Fibroblast of lung (primary cell): ENCODE measurements at regions not wholly inside any gene's neighbourhood (a gene's known extent, or its start where the extent isn't known, plus 50 kb on each side); places are given as distances from the start of the nearest gene placed in this dataset.

Source experiments
- DNase-seq, 2 donors: peaks; one replicate each; pipeline versions ENCODE4 v3.0.0 to v3.0.0-alpha.2; 2010; ENCODE audit warnings: low read depth in 2 of 2
- H2AFZ ChIP-seq: 2 replicates; pipeline ENCODE4 v1.5.1; 2012; ENCODE audit warnings: low read length, control low read depth, inconsistent platforms
- H3K27ac ChIP-seq: 2 replicates; pipeline ENCODE4 v1.5.1; 2011; ENCODE audit warnings: low read length, control low read depth; ENCODE audit not compliant: insufficient read depth
- H3K27me3 ChIP-seq: 2 replicates; pipeline ENCODE4 v1.5.1; 2011; ENCODE audit warnings: mild to moderate bottlenecking, low read length; ENCODE audit not compliant: control insufficient read depth, insufficient read depth
- H3K36me3 ChIP-seq: 2 replicates; pipeline ENCODE4 v1.5.1; 2011; ENCODE audit warnings: low read length; ENCODE audit not compliant: control insufficient read depth, insufficient read depth
- H3K4me1 ChIP-seq: 2 replicates; pipeline ENCODE4 v1.5.1; 2011; ENCODE audit warnings: low read length; ENCODE audit not compliant: control insufficient read depth, insufficient read depth; ENCODE audit errors: extremely low read depth
- H3K4me2 ChIP-seq: 2 replicates; pipeline ENCODE4 v1.5.1; 2011; ENCODE audit warnings: low read length, control low read depth; ENCODE audit not compliant: insufficient read depth; ENCODE audit errors: extremely low read depth
- H3K4me3 ChIP-seq, 4 experiments: fragments of 200-600 bp in 1 of 4; sonication (generic) in 1 of 4; replicated peaks in 1 of 4; 2 replicates each; pipeline ENCODE4 v1.5.1; 2011 to 2016; ENCODE audit warnings: low read length in 4 of 4, low read depth in 3 of 4, mild to moderate bottlenecking in 3 of 4, control low read depth in 2 of 4, inconsistent platforms in 1 of 4, mixed read lengths in 1 of 4; ENCODE audit not compliant: insufficient read depth in 1 of 4; ENCODE audit errors: control extremely low read depth in 1 of 4
- H3K79me2 ChIP-seq: 2 replicates; pipeline ENCODE4 v1.5.1; 2012; ENCODE audit warnings: mild to moderate bottlenecking, low read length, inconsistent platforms; ENCODE audit not compliant: control insufficient read depth, insufficient read depth
- H3K9ac ChIP-seq: 2 replicates; pipeline ENCODE4 v1.5.1; 2011; ENCODE audit warnings: mild to moderate bottlenecking, low read length, control low read depth; ENCODE audit not compliant: insufficient read depth
- H3K9me3 ChIP-seq: 2 replicates; pipeline ENCODE4 v1.5.1; 2012; ENCODE audit warnings: low read depth, low read length; ENCODE audit not compliant: control insufficient read depth, insufficient read depth
- H4K20me1 ChIP-seq: 2 replicates; pipeline ENCODE4 v1.5.1; 2011; ENCODE audit warnings: low read length; ENCODE audit not compliant: control insufficient read depth, insufficient read depth; ENCODE audit errors: extremely low read depth
- CTCF ChIP-seq, 2 donors: IDR thresholded peaks in 1 of 2; conservative IDR thresholded peaks in 1 of 2; 1 replicate in 1 of 2; 2 replicates in 1 of 2; pipeline ENCODE4 v1.5.1; 2011 to 2012; ENCODE audit warnings: low read length in 2 of 2, control low read depth in 1 of 2, inconsistent platforms in 1 of 2, low read depth in 1 of 2, mild to moderate bottlenecking in 1 of 2
- EZH2 ChIP-seq: IDR thresholded peaks from 2 replicates; pipeline ENCODE4 v1.5.1; 2012; ENCODE audit warnings: low read length, control low read depth, mild to moderate bottlenecking; ENCODE audit errors: missing control alignments

- H4K20me1 ChIP-seq = no peaks in the 10 kb centered on the region
- H3K9ac ChIP-seq = no peak overlapping the region
- H3K4me1 ChIP-seq = no peaks in the 10 kb centered on the region
- H3K27me3 ChIP-seq = no peaks in the 10 kb centered on the region
- no peak overlapping the region for H3K4me3 ChIP-seq
- H3K9me3 ChIP-seq = no peaks in the 10 kb centered on the region
- H3K79me2 ChIP-seq = no peaks in the 10 kb centered on the region
- H3K27ac ChIP-seq = no peak overlapping the region
- DNase-seq = no peak
- H3K36me3 ChIP-seq = no peaks in the 10 kb centered on the region
- no peak overlapping the region for H3K4me2 ChIP-seq
- no peak for TF ChIP-seq CTCF (conservative IDR thresholded peaks at IDR 0.05 in 1 of 2, IDR thresholded peaks at IDR 0.05 in 1 of 2; ENCODE audit: low read depth in 1 of 2, low read length in 2 of 2)
- H2AFZ ChIP-seq = no peak overlapping the region
Measured at GRCh38 chr2:198712485-198712884, 745.3 kb downstream of the SATB2 start.

GRCh38 chr2:198711484-198711883 is 746.3 kb downstream of the SATB2 start:
- Histone ChIP-seq H3K36me3 (no peaks in the 10 kb centered on the region), H3K4me2 (no peak overlapping the region), H3K9ac (no peak overlapping the region), H3K79me2 (no peaks in the 10 kb centered on the region), H3K9me3 (no peaks in the 10 kb centered on the region), H3K27me3 (no peaks in the 10 kb centered on the region), H3K4me1 (no peaks in the 10 kb centered on the region), H4K20me1 (no peaks in the 10 kb centered on the region), H3K27ac (no peak overlapping the region), H2AFZ (no peak overlapping the region), H3K4me3 (no peak overlapping the region)
- no peak for TF ChIP-seq CTCF (conservative IDR thresholded peaks at IDR 0.05 in 1 of 2, IDR thresholded peaks at IDR 0.05 in 1 of 2; ENCODE audit: low read depth in 1 of 2, low read length in 2 of 2)
- no peak for TF ChIP-seq EZH2
- DNase-seq = no peak

- Histone ChIP-seq H3K4me2 (no peak overlapping the region), H3K27me3 (no peaks in the 10 kb centered on the region), H3K9me3 (no peaks in the 10 kb centered on the region), H3K79me2 (no peaks in the 10 kb centered on the region), H3K9ac (no peak overlapping the region), H3K36me3 (no peaks in the 10 kb centered on the region), H3K27ac (no peak overlapping the region), H4K20me1 (no peaks in the 10 kb centered on the region), H3K4me3 (no peak overlapping the region), H2AFZ (no peak overlapping the region), H3K4me1 (no peaks in the 10 kb centered on the region)
- no peak for DNase-seq
- TF ChIP-seq CTCF (conservative IDR thresholded peaks at IDR 0.05 in 1 of 2, IDR thresholded peaks at IDR 0.05 in 1 of 2; ENCODE audit: low read depth in 1 of 2, low read length in 2 of 2) (no peak), EZH2 (no peak)
Measured at GRCh38 chr2:198710562-198710961, 747.2 kb downstream of the SATB2 start.
